ENCODE measurements at regions not wholly inside any gene's neighbourhood (a gene's known extent, or its start where the extent isn't known, plus 50 kb on each side); places are given as distances from the start of the nearest gene placed in this dataset.

DNA sequence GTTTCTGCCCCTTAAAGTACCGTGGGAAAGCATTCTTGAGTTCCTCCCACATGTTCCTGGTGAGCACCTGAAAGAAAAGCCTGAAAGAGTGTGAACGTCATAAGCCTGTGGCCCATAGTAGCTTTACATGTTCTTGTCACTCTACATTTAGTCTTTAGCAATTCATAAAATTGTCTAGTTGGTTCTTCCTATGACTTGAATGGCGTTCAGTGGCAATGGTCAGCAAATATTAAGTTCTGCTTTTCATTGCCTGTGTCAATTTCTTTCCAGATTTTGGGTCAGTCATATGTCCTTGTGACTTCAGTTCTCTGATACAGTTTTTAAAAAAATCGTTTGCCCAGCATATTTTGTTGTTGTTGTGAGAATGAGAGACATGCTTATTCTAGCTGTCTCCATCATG is 650.0 kb upstream of the BOD1L1 start:
- Mint-ChIP-seq H3K27ac (no peak overlapping the region), H3K4me1 (peaks cover 8% of the 10 kb centered on the region; the same call in 2 of the 3 replicates), H3K27me3 (ENCODE audit: insufficient read depth, low read depth, poor library complexity) (peaks cover 1% of the 10 kb centered on the region), H3K9me3 (peaks cover 7% of the 10 kb centered on the region; the same call in 2 of the 3 replicates), H3K36me3 (ENCODE audit: low read depth) (no peaks in the 10 kb centered on the region; the same call in 2 of the 3 replicates), H3K4me3 (no peak overlapping the region)
- Histone ChIP-seq H3K79me2 (replicated peaks; ENCODE audit: insufficient read depth) (no peaks in the 10 kb centered on the region), H3K36me3 (ENCODE audit: insufficient read depth) (no peaks in the 10 kb centered on the region), H4K20me1 (replicated peaks; ENCODE audit: insufficient read depth) (no peaks in the 10 kb centered on the region), H2AFZ (no peak overlapping the region), H3K27me3 (ENCODE audit: insufficient read depth) (no peaks in the 10 kb centered on the region), H3K9me2 (ENCODE audit: insufficient read depth) (peaks cover 3% of the 10 kb centered on the region; the same call in 1 of the 2 replicates), H3K27ac (ENCODE audit: low read depth) (no peak overlapping the region), H3K4me3 (no peak overlapping the region), H3K4me1 (ENCODE audit: insufficient read depth) (0 out of 2 replicates have a peak, but pooled peaks cover 8% of the 10 kb centered on the region), H3F3A (replicated peaks; ENCODE audit: low read depth) (no peaks in the 10 kb centered on the region), H3K4me2 (no peak overlapping the region)
- ATAC-seq (no peak), DNase-seq (ENCODE audit: low spot score) (no peak)
- TF ChIP-seq EZH2phosphoT487 (IDR thresholded peaks at IDR 0.05; ENCODE audit: unreplicated experiment): no peak
- TF ChIP-seq EZH2 (IDR thresholded peaks at IDR 0.05; ENCODE audit: low read depth, unreplicated experiment): no peak
- TF ChIP-seq ZNF331 (CRISPR knock-in tag; IDR thresholded peaks at IDR 0.05; ENCODE audit: low read depth): no peak
- TF ChIP-seq, protein P1, sequence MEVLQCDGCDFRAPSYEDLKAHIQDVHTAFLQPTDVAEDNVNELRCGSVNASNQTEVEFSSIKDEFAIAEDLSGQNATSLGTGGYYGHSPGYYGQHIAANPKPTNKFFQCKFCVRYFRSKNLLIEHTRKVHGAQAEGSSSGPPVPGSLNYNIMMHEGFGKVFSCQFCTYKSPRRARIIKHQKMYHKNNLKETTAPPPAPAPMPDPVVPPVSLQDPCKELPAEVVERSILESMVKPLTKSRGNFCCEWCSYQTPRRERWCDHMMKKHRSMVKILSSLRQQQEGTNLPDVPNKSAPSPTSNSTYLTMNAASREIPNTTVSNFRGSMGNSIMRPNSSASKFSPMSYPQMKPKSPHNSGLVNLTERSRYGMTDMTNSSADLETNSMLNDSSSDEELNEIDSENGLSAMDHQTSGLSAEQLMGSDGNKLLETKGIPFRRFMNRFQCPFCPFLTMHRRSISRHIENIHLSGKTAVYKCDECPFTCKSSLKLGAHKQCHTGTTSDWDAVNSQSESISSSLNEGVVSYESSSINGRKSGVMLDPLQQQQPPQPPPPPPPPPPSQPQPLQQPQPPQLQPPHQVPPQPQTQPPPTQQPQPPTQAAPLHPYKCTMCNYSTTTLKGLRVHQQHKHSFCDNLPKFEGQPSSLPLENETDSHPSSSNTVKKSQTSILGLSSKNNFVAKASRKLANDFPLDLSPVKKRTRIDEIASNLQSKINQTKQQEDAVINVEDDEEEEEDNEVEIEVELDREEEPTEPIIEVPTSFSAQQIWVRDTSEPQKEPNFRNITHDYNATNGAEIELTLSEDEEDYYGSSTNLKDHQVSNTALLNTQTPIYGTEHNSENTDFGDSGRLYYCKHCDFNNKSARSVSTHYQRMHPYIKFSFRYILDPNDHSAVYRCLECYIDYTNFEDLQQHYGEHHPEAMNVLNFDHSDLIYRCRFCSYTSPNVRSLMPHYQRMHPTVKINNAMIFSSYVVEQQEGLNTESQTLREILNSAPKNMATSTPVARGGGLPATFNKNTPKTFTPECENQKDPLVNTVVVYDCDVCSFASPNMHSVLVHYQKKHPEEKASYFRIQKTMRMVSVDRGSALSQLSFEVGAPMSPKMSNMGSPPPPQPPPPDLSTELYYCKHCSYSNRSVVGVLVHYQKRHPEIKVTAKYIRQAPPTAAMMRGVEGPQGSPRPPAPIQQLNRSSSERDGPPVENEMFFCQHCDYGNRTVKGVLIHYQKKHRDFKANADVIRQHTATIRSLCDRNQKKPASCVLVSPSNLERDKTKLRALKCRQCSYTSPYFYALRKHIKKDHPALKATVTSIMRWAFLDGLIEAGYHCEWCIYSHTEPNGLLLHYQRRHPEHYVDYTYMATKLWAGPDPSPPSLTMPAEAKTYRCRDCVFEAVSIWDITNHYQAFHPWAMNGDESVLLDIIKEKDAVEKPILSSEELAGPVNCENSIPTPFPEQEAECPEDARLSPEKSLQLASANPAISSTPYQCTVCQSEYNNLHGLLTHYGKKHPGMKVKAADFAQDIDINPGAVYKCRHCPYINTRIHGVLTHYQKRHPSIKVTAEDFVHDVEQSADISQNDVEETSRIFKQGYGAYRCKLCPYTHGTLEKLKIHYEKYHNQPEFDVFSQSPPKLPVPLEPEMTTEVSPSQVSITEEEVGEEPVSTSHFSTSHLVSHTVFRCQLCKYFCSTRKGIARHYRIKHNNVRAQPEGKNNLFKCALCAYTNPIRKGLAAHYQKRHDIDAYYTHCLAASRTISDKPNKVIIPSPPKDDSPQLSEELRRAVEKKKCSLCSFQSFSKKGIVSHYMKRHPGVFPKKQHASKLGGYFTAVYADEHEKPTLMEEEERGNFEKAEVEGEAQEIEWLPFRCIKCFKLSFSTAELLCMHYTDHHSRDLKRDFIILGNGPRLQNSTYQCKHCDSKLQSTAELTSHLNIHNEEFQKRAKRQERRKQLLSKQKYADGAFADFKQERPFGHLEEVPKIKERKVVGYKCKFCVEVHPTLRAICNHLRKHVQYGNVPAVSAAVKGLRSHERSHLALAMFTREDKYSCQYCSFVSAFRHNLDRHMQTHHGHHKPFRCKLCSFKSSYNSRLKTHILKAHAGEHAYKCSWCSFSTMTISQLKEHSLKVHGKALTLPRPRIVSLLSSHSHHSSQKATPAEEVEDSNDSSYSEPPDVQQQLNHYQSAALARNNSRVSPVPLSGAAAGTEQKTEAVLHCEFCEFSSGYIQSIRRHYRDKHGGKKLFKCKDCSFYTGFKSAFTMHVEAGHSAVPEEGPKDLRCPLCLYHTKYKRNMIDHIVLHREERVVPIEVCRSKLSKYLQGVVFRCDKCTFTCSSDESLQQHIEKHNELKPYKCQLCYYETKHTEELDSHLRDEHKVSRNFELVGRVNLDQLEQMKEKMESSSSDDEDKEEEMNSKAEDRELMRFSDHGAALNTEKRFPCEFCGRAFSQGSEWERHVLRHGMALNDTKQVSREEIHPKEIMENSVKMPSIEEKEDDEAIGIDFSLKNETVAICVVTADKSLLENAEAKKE (CRISPR knock-in tag; IDR thresholded peaks at IDR 0.05): no peak
- TF ChIP-seq, protein P2, sequence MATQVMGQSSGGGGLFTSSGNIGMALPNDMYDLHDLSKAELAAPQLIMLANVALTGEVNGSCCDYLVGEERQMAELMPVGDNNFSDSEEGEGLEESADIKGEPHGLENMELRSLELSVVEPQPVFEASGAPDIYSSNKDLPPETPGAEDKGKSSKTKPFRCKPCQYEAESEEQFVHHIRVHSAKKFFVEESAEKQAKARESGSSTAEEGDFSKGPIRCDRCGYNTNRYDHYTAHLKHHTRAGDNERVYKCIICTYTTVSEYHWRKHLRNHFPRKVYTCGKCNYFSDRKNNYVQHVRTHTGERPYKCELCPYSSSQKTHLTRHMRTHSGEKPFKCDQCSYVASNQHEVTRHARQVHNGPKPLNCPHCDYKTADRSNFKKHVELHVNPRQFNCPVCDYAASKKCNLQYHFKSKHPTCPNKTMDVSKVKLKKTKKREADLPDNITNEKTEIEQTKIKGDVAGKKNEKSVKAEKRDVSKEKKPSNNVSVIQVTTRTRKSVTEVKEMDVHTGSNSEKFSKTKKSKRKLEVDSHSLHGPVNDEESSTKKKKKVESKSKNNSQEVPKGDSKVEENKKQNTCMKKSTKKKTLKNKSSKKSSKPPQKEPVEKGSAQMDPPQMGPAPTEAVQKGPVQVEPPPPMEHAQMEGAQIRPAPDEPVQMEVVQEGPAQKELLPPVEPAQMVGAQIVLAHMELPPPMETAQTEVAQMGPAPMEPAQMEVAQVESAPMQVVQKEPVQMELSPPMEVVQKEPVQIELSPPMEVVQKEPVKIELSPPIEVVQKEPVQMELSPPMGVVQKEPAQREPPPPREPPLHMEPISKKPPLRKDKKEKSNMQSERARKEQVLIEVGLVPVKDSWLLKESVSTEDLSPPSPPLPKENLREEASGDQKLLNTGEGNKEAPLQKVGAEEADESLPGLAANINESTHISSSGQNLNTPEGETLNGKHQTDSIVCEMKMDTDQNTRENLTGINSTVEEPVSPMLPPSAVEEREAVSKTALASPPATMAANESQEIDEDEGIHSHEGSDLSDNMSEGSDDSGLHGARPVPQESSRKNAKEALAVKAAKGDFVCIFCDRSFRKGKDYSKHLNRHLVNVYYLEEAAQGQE (IDR thresholded peaks at IDR 0.05; ENCODE audit: unreplicated experiment): no peak
- TF ChIP-seq, protein P3, sequence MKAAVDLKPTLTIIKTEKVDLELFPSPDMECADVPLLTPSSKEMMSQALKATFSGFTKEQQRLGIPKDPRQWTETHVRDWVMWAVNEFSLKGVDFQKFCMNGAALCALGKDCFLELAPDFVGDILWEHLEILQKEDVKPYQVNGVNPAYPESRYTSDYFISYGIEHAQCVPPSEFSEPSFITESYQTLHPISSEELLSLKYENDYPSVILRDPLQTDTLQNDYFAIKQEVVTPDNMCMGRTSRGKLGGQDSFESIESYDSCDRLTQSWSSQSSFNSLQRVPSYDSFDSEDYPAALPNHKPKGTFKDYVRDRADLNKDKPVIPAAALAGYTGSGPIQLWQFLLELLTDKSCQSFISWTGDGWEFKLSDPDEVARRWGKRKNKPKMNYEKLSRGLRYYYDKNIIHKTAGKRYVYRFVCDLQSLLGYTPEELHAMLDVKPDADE (IDR thresholded peaks at IDR 0.05): no peak
- TF ChIP-seq STAT1 (IDR thresholded peaks at IDR 0.05; ENCODE audit: unreplicated experiment): no peak

Measured in GM23338 (cell line).